OCI-LY3 (cell line): ENCODE measurements at regions not wholly inside any gene's neighbourhood (a gene's known extent, or its start where the extent isn't known, plus 50 kb on each side); places are given as distances from the start of the nearest gene placed in this dataset.

Experiments used
- EZH2phosphoT487 ChIP-seq: fragments of 200-600 bp; shearing (Covaris generic); IDR thresholded peaks from 2 replicates; pipeline ENCODE4 v1.6.1; 2018; ENCODE audit warnings: antibody characterized with exemption, mixed run types, low read depth
- TF ChIP-seq, protein P1 (sequence below): fragments of 200-600, 300-600 bp; sonication (generic); IDR thresholded peaks from 2 replicates; pipeline ENCODE4 v1.5.1; 2014; ENCODE audit warnings: antibody characterized with exemption, low read length, low read depth

DNA sequence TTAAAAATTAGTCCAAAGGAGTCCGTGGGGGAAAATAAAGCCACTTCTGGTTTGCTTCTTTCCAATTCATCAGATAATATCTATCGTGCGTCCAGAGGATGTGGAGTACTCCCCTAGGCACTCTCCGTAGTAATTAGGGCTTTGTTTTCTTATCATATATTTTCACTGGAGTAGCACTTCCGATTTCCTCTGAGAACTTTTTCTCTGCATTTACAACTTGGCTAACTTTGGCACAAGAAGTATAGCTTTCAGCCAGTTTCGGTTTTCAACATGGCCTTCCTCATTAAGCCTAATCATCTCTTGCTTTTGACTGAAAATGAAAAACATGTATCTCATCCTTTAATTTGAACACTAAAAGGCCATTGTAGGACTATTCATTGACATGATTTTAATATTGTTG is 80.5 kb downstream of the CASP3 start:
- TF ChIP-seq, protein P1, sequence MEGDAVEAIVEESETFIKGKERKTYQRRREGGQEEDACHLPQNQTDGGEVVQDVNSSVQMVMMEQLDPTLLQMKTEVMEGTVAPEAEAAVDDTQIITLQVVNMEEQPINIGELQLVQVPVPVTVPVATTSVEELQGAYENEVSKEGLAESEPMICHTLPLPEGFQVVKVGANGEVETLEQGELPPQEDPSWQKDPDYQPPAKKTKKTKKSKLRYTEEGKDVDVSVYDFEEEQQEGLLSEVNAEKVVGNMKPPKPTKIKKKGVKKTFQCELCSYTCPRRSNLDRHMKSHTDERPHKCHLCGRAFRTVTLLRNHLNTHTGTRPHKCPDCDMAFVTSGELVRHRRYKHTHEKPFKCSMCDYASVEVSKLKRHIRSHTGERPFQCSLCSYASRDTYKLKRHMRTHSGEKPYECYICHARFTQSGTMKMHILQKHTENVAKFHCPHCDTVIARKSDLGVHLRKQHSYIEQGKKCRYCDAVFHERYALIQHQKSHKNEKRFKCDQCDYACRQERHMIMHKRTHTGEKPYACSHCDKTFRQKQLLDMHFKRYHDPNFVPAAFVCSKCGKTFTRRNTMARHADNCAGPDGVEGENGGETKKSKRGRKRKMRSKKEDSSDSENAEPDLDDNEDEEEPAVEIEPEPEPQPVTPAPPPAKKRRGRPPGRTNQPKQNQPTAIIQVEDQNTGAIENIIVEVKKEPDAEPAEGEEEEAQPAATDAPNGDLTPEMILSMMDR, result no peak
- no peak for TF ChIP-seq EZH2phosphoT487
